Loucy (cell line): ENCODE measurements at regions not wholly inside any gene's neighbourhood (a gene's known extent, or its start where the extent isn't known, plus 50 kb on each side); places are given as distances from the start of the nearest gene placed in this dataset.

ENCODE experiments used
- H2AFZ ChIP-seq: fragments of 200-600 bp; sonication (generic); 2 replicates; pipeline ENCODE4 v1.6.0; 2016; ENCODE audit warnings: antibody characterized with exemption, mild to moderate bottlenecking, low read length, moderate library complexity
- H3F3A ChIP-seq: fragments of 200-600 bp; 2 replicates; pipeline ENCODE4 v1.6.0; 2016; ENCODE audit warnings: antibody characterized with exemption, low read depth, mild to moderate bottlenecking
- H3K27me3 ChIP-seq: fragments of 200-600 bp; sonication (generic); 2 replicates; pipeline ENCODE4 v1.6.1; 2014; ENCODE audit warnings: low read length, mild to moderate bottlenecking; ENCODE audit not compliant: insufficient read depth, poor library complexity, severe bottlenecking
- H3K36me3 ChIP-seq: fragments of 200-600 bp; sonication (generic); 2 replicates; pipeline ENCODE4 v1.6.1; 2016; ENCODE audit warnings: low read length; ENCODE audit not compliant: insufficient read depth
- H3K4me1 ChIP-seq: fragments of 200-600 bp; sonication (generic); 2 replicates; pipeline ENCODE4 v1.5.1; 2014; ENCODE audit warnings: low read length, mild to moderate bottlenecking; ENCODE audit not compliant: insufficient read depth, poor library complexity, severe bottlenecking
- H3K4me2 ChIP-seq: fragments of 200-600 bp; sonication (generic); 2 replicates; pipeline ENCODE4 v1.6.0; 2014; ENCODE audit warnings: antibody characterized with exemption, low read length, low read depth, mild to moderate bottlenecking; ENCODE audit not compliant: poor library complexity, severe bottlenecking
- H3K4me3 ChIP-seq: fragments of 200-600 bp; sonication (generic); 2 replicates; pipeline ENCODE4 v1.5.1; 2014; ENCODE audit warnings: low read length, mild to moderate bottlenecking, mixed read lengths; ENCODE audit not compliant: poor library complexity, severe bottlenecking
- H3K79me2 ChIP-seq: fragments of 200-600 bp; sonication (generic); 2 replicates; pipeline ENCODE4 v1.6.1; 2014; ENCODE audit warnings: low read length; ENCODE audit not compliant: insufficient read depth
- H3K9ac ChIP-seq: fragments of 200-600 bp; sonication (generic); 2 replicates; pipeline ENCODE4 v1.6.0; 2014; ENCODE audit warnings: mild to moderate bottlenecking, low read depth, low read length, moderate library complexity; ENCODE audit not compliant: poor library complexity, severe bottlenecking
- H3K9me2 ChIP-seq: fragments of 200-600 bp; sonication (generic); replicated peaks from 2 replicates; pipeline ENCODE4 v1.6.1; 2016; ENCODE audit warnings: low read depth, low read length, mixed read lengths
- H3K9me3 ChIP-seq: fragments of 200-600 bp; sonication (generic); 2 replicates; pipeline ENCODE4 v1.6.1; 2014; ENCODE audit warnings: mild to moderate bottlenecking, antibody characterized with exemption, low read length, low read depth; ENCODE audit not compliant: insufficient read depth
- H4K20me1 ChIP-seq: fragments of 200-600 bp; sonication (generic); 2 replicates; pipeline ENCODE4 v1.6.0; 2014; ENCODE audit warnings: antibody characterized with exemption, low read length, mild to moderate bottlenecking; ENCODE audit not compliant: insufficient read depth, poor library complexity, severe bottlenecking
- EZH2phosphoT487 ChIP-seq: fragments of 200-600 bp; IDR thresholded peaks from 2 replicates; pipeline ENCODE4 v1.6.1; 2018; ENCODE audit warnings: antibody characterized with exemption, mild to moderate bottlenecking, moderate library complexity, borderline replicate concordance
- TF ChIP-seq, protein P1 (sequence below): fragments of 200-600 bp; sonication (generic); conservative IDR thresholded peaks from 2 replicates; pipeline ENCODE4 v1.5.1; 2014; ENCODE audit warnings: mild to moderate bottlenecking, antibody characterized with exemption, low read length

DNA sequence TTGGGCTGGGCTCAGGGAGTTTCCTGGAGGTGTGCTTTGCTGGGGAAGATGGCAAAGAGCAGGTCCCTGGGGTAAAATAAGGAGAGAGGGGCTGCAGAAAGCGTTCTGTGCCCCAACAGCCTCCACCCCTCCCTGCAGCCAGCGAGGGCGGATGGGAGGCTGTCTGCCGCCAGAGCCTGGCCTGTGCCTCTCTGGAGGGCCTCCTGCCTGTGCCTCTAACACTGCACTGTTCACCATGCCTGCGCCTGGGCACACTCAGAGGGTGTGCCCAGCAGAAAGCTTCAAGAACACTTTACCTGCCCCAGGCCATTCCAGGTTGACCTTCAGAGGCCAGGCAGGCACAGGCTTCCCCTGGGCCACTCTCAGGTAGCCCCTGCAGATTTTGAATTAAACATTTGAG is 77.7 kb upstream of the KLF13 start:
- Histone ChIP-seq H3F3A (no peaks in the 10 kb centered on the region), H3K9ac (no peak overlapping the region), H3K79me2 (no peaks in the 10 kb centered on the region), H3K4me1 (no peaks in the 10 kb centered on the region), H3K4me2 (no peak overlapping the region), H3K36me3 (no peaks in the 10 kb centered on the region), H4K20me1 (no peaks in the 10 kb centered on the region), H3K4me3 (no peak overlapping the region), H3K9me3 (no peaks in the 10 kb centered on the region), H3K27me3 (no peaks in the 10 kb centered on the region), H3K9me2 (no peaks in the 10 kb centered on the region), H2AFZ (no peak overlapping the region)
- TF ChIP-seq EZH2phosphoT487 = no peak
- TF ChIP-seq, protein P1, sequence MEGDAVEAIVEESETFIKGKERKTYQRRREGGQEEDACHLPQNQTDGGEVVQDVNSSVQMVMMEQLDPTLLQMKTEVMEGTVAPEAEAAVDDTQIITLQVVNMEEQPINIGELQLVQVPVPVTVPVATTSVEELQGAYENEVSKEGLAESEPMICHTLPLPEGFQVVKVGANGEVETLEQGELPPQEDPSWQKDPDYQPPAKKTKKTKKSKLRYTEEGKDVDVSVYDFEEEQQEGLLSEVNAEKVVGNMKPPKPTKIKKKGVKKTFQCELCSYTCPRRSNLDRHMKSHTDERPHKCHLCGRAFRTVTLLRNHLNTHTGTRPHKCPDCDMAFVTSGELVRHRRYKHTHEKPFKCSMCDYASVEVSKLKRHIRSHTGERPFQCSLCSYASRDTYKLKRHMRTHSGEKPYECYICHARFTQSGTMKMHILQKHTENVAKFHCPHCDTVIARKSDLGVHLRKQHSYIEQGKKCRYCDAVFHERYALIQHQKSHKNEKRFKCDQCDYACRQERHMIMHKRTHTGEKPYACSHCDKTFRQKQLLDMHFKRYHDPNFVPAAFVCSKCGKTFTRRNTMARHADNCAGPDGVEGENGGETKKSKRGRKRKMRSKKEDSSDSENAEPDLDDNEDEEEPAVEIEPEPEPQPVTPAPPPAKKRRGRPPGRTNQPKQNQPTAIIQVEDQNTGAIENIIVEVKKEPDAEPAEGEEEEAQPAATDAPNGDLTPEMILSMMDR = no peak

DNA sequence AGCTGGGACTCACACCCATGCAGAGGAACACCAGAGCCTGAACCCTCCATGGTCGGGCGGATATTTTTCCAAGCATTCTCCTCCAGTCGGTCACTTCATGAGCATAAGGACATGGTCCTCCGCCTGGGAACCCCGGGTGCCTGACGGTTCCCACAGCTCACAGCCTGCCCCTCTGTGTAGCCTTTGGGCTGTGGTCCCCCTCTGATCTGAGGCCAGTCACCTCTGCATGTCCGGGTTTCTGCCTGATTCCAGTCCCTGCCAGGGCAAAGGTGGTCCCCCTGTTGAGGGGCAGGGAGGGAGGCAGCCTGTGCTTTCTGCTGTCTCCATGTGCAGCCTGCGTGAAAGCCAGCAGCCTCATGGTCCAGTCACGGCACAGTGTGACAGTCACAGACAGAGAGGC is 76.6 kb upstream of the KLF13 start:
- no peaks in the 10 kb centered on the region for H3K79me2 ChIP-seq
- no peaks in the 10 kb centered on the region for H3K4me1 ChIP-seq
- no peaks in the 10 kb centered on the region for H3F3A ChIP-seq
- TF ChIP-seq, protein P1 = no peak
- TF ChIP-seq EZH2phosphoT487 = no peak
- H3K4me2 ChIP-seq = no peak overlapping the region
- no peaks in the 10 kb centered on the region for H3K9me2 ChIP-seq
- H2AFZ ChIP-seq = no peak overlapping the region
- H3K9me3 ChIP-seq = no peaks in the 10 kb centered on the region
- no peaks in the 10 kb centered on the region for H3K27me3 ChIP-seq
- no peaks in the 10 kb centered on the region for H3K36me3 ChIP-seq
- H4K20me1 ChIP-seq = no peaks in the 10 kb centered on the region
- H3K4me3 ChIP-seq = no peak overlapping the region
- no peak overlapping the region for H3K9ac ChIP-seq

DNA sequence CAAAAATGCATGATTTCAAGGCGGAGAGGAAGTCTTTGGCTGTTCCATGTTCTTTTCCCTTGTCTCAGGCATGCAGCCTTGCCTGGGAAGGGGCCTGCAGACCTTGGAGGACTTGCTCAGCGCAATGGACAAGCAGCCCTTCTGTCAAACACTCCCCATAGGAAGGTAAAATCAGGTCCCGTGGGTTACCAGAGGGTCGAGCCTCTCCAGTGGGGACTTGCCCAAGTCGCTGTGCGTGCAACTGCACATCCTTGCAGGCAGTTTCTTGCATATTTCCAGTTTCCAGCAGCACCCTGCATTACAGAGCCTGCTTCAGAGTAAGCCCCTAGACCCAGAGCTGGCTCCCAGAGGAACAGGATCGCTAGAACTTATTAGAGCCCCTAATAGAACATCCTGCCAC is 75.5 kb upstream of the KLF13 start:
- H3K4me1 ChIP-seq = peaks cover 5% of the 10 kb centered on the region
- no peaks in the 10 kb centered on the region for H3K79me2 ChIP-seq
- H4K20me1 ChIP-seq = no peaks in the 10 kb centered on the region
- H2AFZ ChIP-seq = no peak overlapping the region
- H3K9me2 ChIP-seq = no peaks in the 10 kb centered on the region
- H3K4me3 ChIP-seq = no peak overlapping the region
- no peaks in the 10 kb centered on the region for H3K27me3 ChIP-seq
- H3K4me2 ChIP-seq = no peak overlapping the region
- no peak overlapping the region for H3K9ac ChIP-seq
- H3K36me3 ChIP-seq = no peaks in the 10 kb centered on the region
- TF ChIP-seq, protein P1 = no peak
- no peaks in the 10 kb centered on the region for H3K9me3 ChIP-seq
- no peaks in the 10 kb centered on the region for H3F3A ChIP-seq
